PC-3 (cell line): ENCODE measurements at regions not wholly inside any gene's neighbourhood (a gene's known extent, or its start where the extent isn't known, plus 50 kb on each side); places are given as distances from the start of the nearest gene placed in this dataset.

Source experiments
- ATAC-seq: fragments of 200-7000 bp; cut with Tn5 transposase; 2 replicates; pipeline ENCODE4 v1.9.1; 2020; ENCODE audit warnings: mild to moderate bottlenecking, moderate library complexity
- BruUV-seq: library from RNA; stranded (reverse); fragments of 400-500 nt; replicated peaks from 2 replicates; lab custom pipeline; 2021; lab: Mats Ljungman, UMichigan
- CTCF ChIA-PET: fragments of 300-600 bp; sonication (Branson Sonifier 250); formaldehyde crosslinking; loops from one replicate; lab custom pipeline; 2022; ENCODE audit warnings: antibody characterized with exemption; lab: Charles Lee
- POLR2A ChIA-PET: fragments of 300-600 bp; sonication (Branson Sonifier 250); formaldehyde crosslinking; loops from one replicate; lab custom pipeline; 2022; ENCODE audit warnings: antibody characterized with exemption; ENCODE audit not compliant: unreplicated experiment; lab: Charles Lee
- DNase-seq: peaks from one replicate; pipeline ENCODE4 v3.0.0-alpha.2; 2015
- H2AFZ ChIP-seq: fragments of 300-600 bp; sonication (generic); 2 replicates; pipeline ENCODE4 v1.6.0; 2016; ENCODE audit warnings: antibody characterized with exemption, low read length
- H3F3A ChIP-seq: fragments of 300-600 bp; sonication (generic); one replicate; pipeline ENCODE4 v1.6.0; 2017; ENCODE audit warnings: antibody characterized with exemption, low read length, control low read depth, mild to moderate bottlenecking; ENCODE audit not compliant: unreplicated experiment
- H3K27ac ChIP-seq: fragments of 300-600 bp; sonication (generic); 2 replicates; pipeline ENCODE4 v1.5.1; 2016; ENCODE audit warnings: mild to moderate bottlenecking, low read length
- H3K27me3 ChIP-seq: fragments of 300-600 bp; sonication (generic); 2 replicates; pipeline ENCODE4 v1.6.1; 2016; ENCODE audit warnings: low read length, mixed read lengths
- H3K36me3 ChIP-seq: fragments of 300-600 bp; sonication (generic); 2 replicates; pipeline ENCODE4 v1.6.1; 2016; ENCODE audit warnings: low read depth, mixed run types, low read length, mixed read lengths
- H3K4me1 ChIP-seq: fragments of 300-600 bp; sonication (generic); 2 replicates; pipeline ENCODE4 v1.5.1; 2016; ENCODE audit warnings: low read length; ENCODE audit not compliant: insufficient read depth
- H3K4me2 ChIP-seq: fragments of 300-600 bp; sonication (generic); 2 replicates; pipeline ENCODE4 v1.6.0; 2016; ENCODE audit warnings: low read length
- H3K4me3 ChIP-seq: fragments of 300-600 bp; sonication (generic); 2 replicates; pipeline ENCODE4 v1.5.1; 2016; ENCODE audit warnings: mild to moderate bottlenecking, low read length, mixed read lengths
- H3K79me2 ChIP-seq: fragments of 300-600 bp; sonication (generic); 2 replicates; pipeline ENCODE4 v1.6.1; 2017; ENCODE audit warnings: low read length, mixed read lengths
- H3K9ac ChIP-seq: fragments of 300-600 bp; sonication (generic); 2 replicates; pipeline ENCODE4 v1.6.0; 2016; ENCODE audit warnings: mild to moderate bottlenecking, low read length
- H3K9me2 ChIP-seq: fragments of 300-600 bp; sonication (generic); replicated peaks from 2 replicates; pipeline ENCODE4 v1.6.1; 2016; ENCODE audit warnings: mixed run types, low read length, mixed read lengths
- H3K9me3 ChIP-seq: fragments of 300-600 bp; sonication (generic); 2 replicates; pipeline ENCODE4 v1.6.1; 2016; ENCODE audit warnings: low read length, mixed read lengths
- H4K20me1 ChIP-seq: fragments of 300-600 bp; sonication (generic); 2 replicates; pipeline ENCODE4 v1.6.1; 2016; ENCODE audit warnings: low read length, mixed read lengths
- EZH2 ChIP-seq: fragments of 300-600 bp; sonication (generic); IDR thresholded peaks from one replicate; pipeline ENCODE4 v1.6.1; 2017; ENCODE audit warnings: antibody characterized with exemption, mild to moderate bottlenecking, low read length; ENCODE audit not compliant: unreplicated experiment
- EZH2phosphoT487 ChIP-seq: fragments of 300-600 bp; sonication (generic); IDR thresholded peaks from 2 replicates; pipeline ENCODE4 v1.6.1; 2018; ENCODE audit warnings: mild to moderate bottlenecking, antibody characterized with exemption, low read length, borderline replicate concordance
- intact Hi-C: fragments of 100-400 bp; cut with micrococcal nuclease; formaldehyde crosslinking; loops from 2 replicates; pipeline ENCODE4 v1.9.0; 2023
- TF ChIP-seq, protein P1 (sequence below): fragments of 300-600 bp; sonication (generic); conservative IDR thresholded peaks from 2 replicates; pipeline ENCODE4 v1.5.1; 2017; ENCODE audit warnings: antibody characterized with exemption, low read depth, mild to moderate bottlenecking, low read length

DNA sequence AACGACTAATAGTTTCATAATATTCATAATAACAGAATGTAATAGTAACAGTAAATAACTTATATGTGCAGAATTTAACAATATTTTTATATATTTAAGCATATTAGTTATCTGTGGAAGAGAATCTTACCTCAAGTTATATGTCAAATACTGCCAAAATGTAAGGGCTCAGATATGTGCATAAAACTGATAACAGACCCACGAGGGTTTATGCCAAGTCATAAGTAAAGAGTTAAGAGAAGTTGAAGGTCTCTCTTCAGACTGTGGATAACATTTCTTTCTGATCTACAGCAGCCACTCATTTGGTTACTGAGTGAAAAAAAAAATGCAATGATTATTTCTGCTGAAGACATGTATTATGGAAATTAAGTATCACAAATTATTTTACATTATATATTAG is 1167.8 kb upstream of the NCAM2 start:
- ChIA-PET CTCF (no interaction called here), POLR2A (no interaction called here)
- H3K27ac ChIP-seq = no peak overlapping the region
- no peaks in the 10 kb centered on the region for H3K4me1 ChIP-seq
- H3K9me3 ChIP-seq = no peaks in the 10 kb centered on the region
- TF ChIP-seq EZH2phosphoT487 (no peak), EZH2 (no peak)
- TF ChIP-seq, protein P1, sequence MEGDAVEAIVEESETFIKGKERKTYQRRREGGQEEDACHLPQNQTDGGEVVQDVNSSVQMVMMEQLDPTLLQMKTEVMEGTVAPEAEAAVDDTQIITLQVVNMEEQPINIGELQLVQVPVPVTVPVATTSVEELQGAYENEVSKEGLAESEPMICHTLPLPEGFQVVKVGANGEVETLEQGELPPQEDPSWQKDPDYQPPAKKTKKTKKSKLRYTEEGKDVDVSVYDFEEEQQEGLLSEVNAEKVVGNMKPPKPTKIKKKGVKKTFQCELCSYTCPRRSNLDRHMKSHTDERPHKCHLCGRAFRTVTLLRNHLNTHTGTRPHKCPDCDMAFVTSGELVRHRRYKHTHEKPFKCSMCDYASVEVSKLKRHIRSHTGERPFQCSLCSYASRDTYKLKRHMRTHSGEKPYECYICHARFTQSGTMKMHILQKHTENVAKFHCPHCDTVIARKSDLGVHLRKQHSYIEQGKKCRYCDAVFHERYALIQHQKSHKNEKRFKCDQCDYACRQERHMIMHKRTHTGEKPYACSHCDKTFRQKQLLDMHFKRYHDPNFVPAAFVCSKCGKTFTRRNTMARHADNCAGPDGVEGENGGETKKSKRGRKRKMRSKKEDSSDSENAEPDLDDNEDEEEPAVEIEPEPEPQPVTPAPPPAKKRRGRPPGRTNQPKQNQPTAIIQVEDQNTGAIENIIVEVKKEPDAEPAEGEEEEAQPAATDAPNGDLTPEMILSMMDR = no peak
- intact Hi-C loops = no loop called here
- ATAC-seq (no peak), DNase-seq (no peak)
- no peaks in the 10 kb centered on the region for H3K9me2 ChIP-seq
- H3K9ac ChIP-seq = no peak overlapping the region
- no peaks in the 10 kb centered on the region for H3K36me3 ChIP-seq
- no peaks in the 10 kb centered on the region for H3K79me2 ChIP-seq
- H2AFZ ChIP-seq = no peak overlapping the region
- H3F3A ChIP-seq = no peaks in the 10 kb centered on the region
- no peak overlapping the region for H3K4me3 ChIP-seq
- H3K4me2 ChIP-seq = no peak overlapping the region
- no peaks in the 10 kb centered on the region for H3K27me3 ChIP-seq
- no peaks in the 10 kb centered on the region for H4K20me1 ChIP-seq
- no TSS peak for BruUV-seq

DNA sequence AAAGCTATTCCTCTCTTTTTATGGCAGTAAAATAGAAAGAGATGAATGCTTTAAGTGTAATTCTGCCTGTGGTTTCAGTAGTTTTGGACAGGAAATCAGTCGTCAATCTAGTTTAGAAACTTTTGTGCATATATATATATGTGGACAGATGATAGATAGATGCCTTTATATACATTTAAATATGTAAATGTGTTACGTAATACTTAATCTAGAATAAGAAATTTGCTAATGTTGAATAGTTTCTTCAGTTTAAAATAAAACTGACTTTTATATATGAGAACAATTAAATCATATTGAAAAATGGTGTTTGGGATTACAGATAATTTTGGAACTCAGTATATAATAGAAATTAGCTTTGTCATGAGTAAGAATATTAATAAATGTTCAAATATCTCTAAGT is 1165.7 kb upstream of the NCAM2 start:
- DNase-seq (no peak), ATAC-seq (no peak)
- Histone ChIP-seq H3K9me3 (0 out of 2 replicates have a peak, but pooled peaks cover 4% of the 10 kb centered on the region), H3K4me2 (no peak overlapping the region), H3K9ac (no peak overlapping the region), H3K4me1 (no peaks in the 10 kb centered on the region), H3F3A (no peaks in the 10 kb centered on the region), H3K27me3 (no peaks in the 10 kb centered on the region), H3K9me2 (no peaks in the 10 kb centered on the region), H3K4me3 (no peak overlapping the region), H3K79me2 (no peaks in the 10 kb centered on the region), H3K27ac (no peak overlapping the region), H3K36me3 (no peaks in the 10 kb centered on the region), H4K20me1 (no peaks in the 10 kb centered on the region), H2AFZ (no peak overlapping the region)
- intact Hi-C loops = no loop called here
- TF ChIP-seq, protein P1 = no peak
- TF ChIP-seq EZH2 (no peak), EZH2phosphoT487 (no peak)
- ChIA-PET POLR2A (no interaction called here), CTCF (no interaction called here)
- no TSS peak for BruUV-seq

DNA sequence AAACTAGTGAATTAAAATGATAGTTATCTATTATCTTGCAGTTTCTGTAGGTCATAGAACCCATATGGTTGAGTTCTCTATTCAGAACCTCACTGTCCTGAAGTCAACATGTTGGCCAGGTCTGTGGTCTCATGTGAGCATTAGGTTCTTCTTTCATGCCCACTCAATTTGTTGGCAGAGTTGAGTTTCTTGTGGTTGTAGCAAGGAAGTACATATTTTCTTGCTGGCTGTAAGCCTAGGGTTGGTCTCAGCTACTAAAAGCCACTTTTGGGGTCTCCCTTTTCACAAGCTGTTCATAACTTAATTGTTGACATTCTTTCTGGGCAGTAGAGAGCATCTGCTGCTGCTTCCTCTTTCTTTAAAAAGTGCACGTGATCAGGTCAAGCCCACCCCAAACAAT is 1165.1 kb upstream of the NCAM2 start:
- DNase-seq = no peak
- intact Hi-C loops = no loop called here
- Histone ChIP-seq H2AFZ (no peak overlapping the region), H4K20me1 (no peaks in the 10 kb centered on the region), H3K9ac (no peak overlapping the region), H3K4me1 (no peaks in the 10 kb centered on the region), H3K27me3 (no peaks in the 10 kb centered on the region), H3K79me2 (no peaks in the 10 kb centered on the region), H3F3A (no peaks in the 10 kb centered on the region), H3K9me2 (no peaks in the 10 kb centered on the region), H3K4me3 (no peak overlapping the region), H3K4me2 (no peak overlapping the region), H3K9me3 (0 out of 2 replicates have a peak, but pooled peaks cover 4% of the 10 kb centered on the region), H3K27ac (no peak overlapping the region), H3K36me3 (no peaks in the 10 kb centered on the region)
- ChIA-PET CTCF (no interaction called here), POLR2A (no interaction called here)
- no TSS peak for BruUV-seq
- ATAC-seq = no peak
- TF ChIP-seq, protein P1 = no peak
- TF ChIP-seq EZH2phosphoT487 (no peak), EZH2 (no peak)
